ENCODE measurements at regions not wholly inside any gene's neighbourhood (a gene's known extent, or its start where the extent isn't known, plus 50 kb on each side); places are given as distances from the start of the nearest gene placed in this dataset.

GRCh38 chr15:35827141-35827540 is 281.2 kb upstream of the DPH6 start:
- TF ChIP-seq CTCF (IDR thresholded peaks at IDR 0.05), result no peak
- Histone ChIP-seq H3K36me3 (no peaks in the 10 kb centered on the region), H3K4me1 (no peaks in the 10 kb centered on the region), H3K9me3 (no peaks in the 10 kb centered on the region), H3K27ac (no peak overlapping the region), H3K4me3 (no peak overlapping the region), H3K27me3 (no peaks in the 10 kb centered on the region)
- no peak for DNase-seq (ENCODE audit: low spot score)

- Histone ChIP-seq H3K4me3 (no peak overlapping the region), H3K4me1 (no peaks in the 10 kb centered on the region), H3K9me3 (no peaks in the 10 kb centered on the region), H3K27ac (no peak overlapping the region), H3K36me3 (no peaks in the 10 kb centered on the region), H3K27me3 (no peaks in the 10 kb centered on the region)
- DNase-seq (ENCODE audit: low spot score), result no peak
- TF ChIP-seq CTCF (IDR thresholded peaks at IDR 0.05), result no peak
These were observed 281.9 kb upstream of the DPH6 start for GRCh38 chr15:35827911-35828310.

GRCh38 chr15:35833581-35833980 is 287.6 kb upstream of the DPH6 start:
- no peaks in the 10 kb centered on the region for H3K4me1 ChIP-seq
- DNase-seq (ENCODE audit: low spot score), result no peak
- H3K27me3 ChIP-seq, result no peaks in the 10 kb centered on the region
- no peaks in the 10 kb centered on the region for H3K9me3 ChIP-seq
- H3K36me3 ChIP-seq, result no peaks in the 10 kb centered on the region
- H3K4me3 ChIP-seq, result no peak overlapping the region
- no peak overlapping the region for H3K27ac ChIP-seq
- TF ChIP-seq CTCF (IDR thresholded peaks at IDR 0.05), result no peak

- no peaks in the 10 kb centered on the region for H3K4me1 ChIP-seq
- no peaks in the 10 kb centered on the region for H3K36me3 ChIP-seq
- no peak overlapping the region for H3K27ac ChIP-seq
- H3K4me3 ChIP-seq, result no peak overlapping the region
- no peak for TF ChIP-seq CTCF (IDR thresholded peaks at IDR 0.05)
- H3K9me3 ChIP-seq, result no peaks in the 10 kb centered on the region
- no peaks in the 10 kb centered on the region for H3K27me3 ChIP-seq
- DNase-seq (ENCODE audit: low spot score), result no peak
These were observed 288.4 kb upstream of the DPH6 start for GRCh38 chr15:35834216-35834830.

- Histone ChIP-seq H3K27ac (no peak overlapping the region), H3K4me1 (no peaks in the 10 kb centered on the region), H3K4me3 (no peak overlapping the region), H3K27me3 (no peaks in the 10 kb centered on the region), H3K36me3 (no peaks in the 10 kb centered on the region), H3K9me3 (no peaks in the 10 kb centered on the region)
- no peak for DNase-seq (ENCODE audit: low spot score)
- no peak for TF ChIP-seq CTCF (IDR thresholded peaks at IDR 0.05)
These were observed 288.9 kb upstream of the DPH6 start for GRCh38 chr15:35834866-35835265.

- H3K9me3 ChIP-seq, result no peaks in the 10 kb centered on the region
- H3K27ac ChIP-seq, result no peak overlapping the region
- DNase-seq (ENCODE audit: low spot score), result no peak
- H3K27me3 ChIP-seq, result no peaks in the 10 kb centered on the region
- no peak for TF ChIP-seq CTCF (IDR thresholded peaks at IDR 0.05)
- H3K36me3 ChIP-seq, result no peaks in the 10 kb centered on the region
- H3K4me1 ChIP-seq, result no peaks in the 10 kb centered on the region
- H3K4me3 ChIP-seq, result no peak overlapping the region
These were observed 292.6 kb upstream of the DPH6 start for GRCh38 chr15:35838424-35839111.

Measured in right atrium auricular region (tissue), 2 donors.